GM21786 (cell line): ENCODE measurements at regions not wholly inside any gene's neighbourhood (a gene's known extent, or its start where the extent isn't known, plus 50 kb on each side); places are given as distances from the start of the nearest gene placed in this dataset.

Experiments used
- ATAC-seq: cut with Tn5 transposase; IDR thresholded peaks from one replicate; pipeline ENCODE4 v1.9.1; 2021; ENCODE audit not compliant: unreplicated experiment

- ATAC-seq: no peak
These were observed 199.8 kb upstream of the NAV3 start for GRCh38 chr12:77630790-77631445.

- ATAC-seq: no peak
These were observed 200.3 kb upstream of the NAV3 start for GRCh38 chr12:77630344-77630743.

GRCh38 chr12:77629141-77629540 is 201.6 kb upstream of the NAV3 start:
- no peak for ATAC-seq

- ATAC-seq: no peak
These were observed 205.3 kb upstream of the NAV3 start for GRCh38 chr12:77625441-77625840.

GRCh38 chr12:77619425-77619824 is 211.3 kb upstream of the NAV3 start:
- no peak for ATAC-seq

- ATAC-seq: no peak
These were observed 212.9 kb upstream of the NAV3 start for GRCh38 chr12:77617818-77618217.

- ATAC-seq: no peak
These were observed 215.4 kb upstream of the NAV3 start for GRCh38 chr12:77615332-77615731.

GRCh38 chr12:77613411-77613810 is 217.3 kb upstream of the NAV3 start:
- no peak for ATAC-seq

GRCh38 chr12:77610446-77610845 is 220.2 kb upstream of the NAV3 start:
- ATAC-seq: no peak

GRCh38 chr12:77609016-77609415 is 221.7 kb upstream of the NAV3 start:
- no peak for ATAC-seq

- ATAC-seq: no peak
These were observed 222.3 kb upstream of the NAV3 start for GRCh38 chr12:77608271-77608824.

GRCh38 chr12:77606348-77606747 is 224.3 kb upstream of the NAV3 start:
- peak; percentile 50 for ATAC-seq

GRCh38 chr12:77603946-77604345 is 226.7 kb upstream of the NAV3 start:
- ATAC-seq: no peak

GRCh38 chr12:77601069-77601468 is 229.6 kb upstream of the NAV3 start:
- peak; percentile 40 for ATAC-seq

- no peak for ATAC-seq
These were observed 230.2 kb upstream of the NAV3 start for GRCh38 chr12:77600468-77600843.

- peak; percentile 82 for ATAC-seq
These were observed 230.8 kb upstream of the NAV3 start for GRCh38 chr12:77599782-77600467.

- ATAC-seq: no peak
These were observed 236.3 kb upstream of the NAV3 start for GRCh38 chr12:77594366-77594765.

- ATAC-seq: no peak
These were observed 237.9 kb upstream of the NAV3 start for GRCh38 chr12:77592836-77593235.

- no peak for ATAC-seq
These were observed 238.5 kb upstream of the NAV3 start for GRCh38 chr12:77591959-77592743.

- ATAC-seq: no peak
These were observed 240.4 kb upstream of the NAV3 start for GRCh38 chr12:77590306-77590705.

GRCh38 chr12:77584860-77585259 is 245.8 kb upstream of the NAV3 start:
- no peak for ATAC-seq
